ENCODE measurements at regions not wholly inside any gene's neighbourhood (a gene's known extent, or its start where the extent isn't known, plus 50 kb on each side); places are given as distances from the start of the nearest gene placed in this dataset.
"Not testable (repeated sequence)": the region's sequence is repeated elsewhere in the genome, so short reads cannot be mapped to it uniquely, and the experiment has no call there.

DNA sequence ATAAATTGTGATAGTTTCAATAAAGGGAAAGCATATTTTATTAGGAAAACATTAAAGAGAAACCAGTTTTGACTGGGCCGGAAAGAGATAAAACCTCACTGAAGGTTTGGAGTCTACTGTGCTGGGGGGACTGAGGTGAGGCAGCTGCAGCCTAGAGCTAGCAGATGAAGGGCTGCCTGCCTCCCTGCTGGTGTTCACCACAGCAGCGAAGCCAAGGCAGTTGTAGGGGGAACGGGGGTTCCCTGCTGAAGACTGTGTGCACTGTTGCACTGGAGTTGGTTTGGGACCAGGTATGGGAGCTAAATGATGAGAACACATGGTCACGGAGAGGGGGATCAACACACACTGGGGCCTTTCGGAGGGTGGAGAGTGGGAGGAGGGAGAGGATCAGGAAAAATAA lies 546.5 kb upstream of the SMIM31 start:
- no peak for DNase-seq (ENCODE audit: low read depth)

DNA sequence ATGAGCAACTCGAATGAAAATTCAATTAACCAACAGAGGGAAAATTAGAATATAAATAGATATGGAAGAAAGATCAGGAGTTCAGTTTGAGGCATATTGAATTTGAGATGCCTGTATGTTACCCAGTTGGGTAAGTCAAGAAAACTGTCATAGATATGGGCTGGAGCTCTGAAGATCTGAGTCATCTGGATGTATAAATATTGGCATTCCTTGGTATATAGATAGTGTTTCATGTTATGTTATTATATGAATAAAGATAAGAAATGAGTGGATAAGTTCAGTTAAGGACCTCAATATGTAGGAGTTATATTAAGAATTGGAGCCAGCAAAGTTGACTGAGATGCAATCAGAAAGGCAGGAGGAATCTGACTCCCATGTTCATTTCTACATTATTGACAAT lies 543.6 kb upstream of the SMIM31 start:
- no peak for DNase-seq (ENCODE audit: low read depth)

DNA sequence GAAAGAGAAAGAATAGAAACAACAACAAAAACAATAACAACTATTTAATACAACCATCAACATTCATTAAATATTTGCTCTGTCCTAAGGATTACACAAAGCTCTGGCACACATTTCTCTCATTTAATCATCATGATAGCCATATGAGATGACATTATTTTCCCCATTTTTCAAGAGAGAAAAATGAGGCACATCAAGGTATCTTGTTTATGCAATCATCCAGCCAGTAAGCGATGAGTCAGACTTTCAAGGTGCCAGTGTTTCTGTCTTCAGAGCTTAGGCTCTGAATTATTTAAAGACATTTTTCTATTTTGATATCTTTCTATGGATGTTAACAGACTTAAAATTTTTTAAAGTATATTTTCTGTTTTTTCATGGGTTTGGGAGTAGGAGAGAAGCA lies 541.8 kb upstream of the SMIM31 start:
- DNase-seq (ENCODE audit: low read depth): no peak

DNA sequence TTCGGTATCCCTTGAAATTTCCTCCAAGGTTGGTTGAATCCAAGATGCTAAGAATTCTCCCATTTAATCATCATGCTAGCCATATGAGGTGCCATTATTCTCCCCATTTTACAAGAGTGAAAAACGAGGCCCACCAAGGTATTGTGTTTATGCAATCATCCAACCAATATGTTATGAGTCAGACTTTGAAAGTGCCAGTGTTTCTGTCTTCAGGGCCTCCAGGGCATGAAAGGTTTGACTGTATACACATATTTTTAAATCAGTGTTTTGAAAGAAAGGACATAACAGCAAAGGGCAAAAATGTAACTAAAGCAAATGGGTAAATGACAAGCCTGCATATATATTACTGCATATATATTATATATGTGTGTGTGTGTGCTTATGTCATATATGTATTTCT lies 541.2 kb upstream of the SMIM31 start:
- DNase-seq (ENCODE audit: low read depth): no peak

DNA sequence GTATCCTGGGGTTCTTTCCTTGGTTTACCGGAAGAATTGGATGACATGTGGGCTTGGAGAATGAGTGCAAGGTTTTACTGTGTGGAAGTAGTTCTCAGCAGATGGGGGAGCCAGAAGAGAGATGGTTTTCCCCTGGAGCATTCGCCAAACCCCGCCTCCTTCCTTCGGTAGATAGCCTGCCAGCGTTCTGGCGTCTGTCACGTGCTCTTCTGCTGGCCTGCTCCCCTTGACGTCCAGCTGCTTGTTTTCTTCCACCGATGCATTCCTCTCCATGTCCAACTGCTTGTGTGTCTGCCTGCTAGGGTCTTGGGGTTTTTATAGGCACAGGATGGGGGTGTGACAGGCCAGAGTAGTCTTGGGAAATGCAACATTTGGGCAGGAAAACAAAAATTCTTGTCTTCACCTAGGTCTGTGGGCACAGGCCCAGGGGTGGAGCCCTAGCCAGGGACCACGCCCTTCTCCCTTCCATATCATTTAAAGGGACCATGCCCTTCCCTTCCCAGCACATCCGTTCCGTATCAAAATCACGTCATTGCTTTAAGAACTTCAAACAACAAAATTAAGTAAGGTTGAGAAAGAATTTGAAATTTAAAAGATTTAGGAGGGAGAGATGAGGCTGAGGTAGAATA lies 538.7 kb upstream of the SMIM31 start:
- no peak for DNase-seq (ENCODE audit: low read depth)

DNA sequence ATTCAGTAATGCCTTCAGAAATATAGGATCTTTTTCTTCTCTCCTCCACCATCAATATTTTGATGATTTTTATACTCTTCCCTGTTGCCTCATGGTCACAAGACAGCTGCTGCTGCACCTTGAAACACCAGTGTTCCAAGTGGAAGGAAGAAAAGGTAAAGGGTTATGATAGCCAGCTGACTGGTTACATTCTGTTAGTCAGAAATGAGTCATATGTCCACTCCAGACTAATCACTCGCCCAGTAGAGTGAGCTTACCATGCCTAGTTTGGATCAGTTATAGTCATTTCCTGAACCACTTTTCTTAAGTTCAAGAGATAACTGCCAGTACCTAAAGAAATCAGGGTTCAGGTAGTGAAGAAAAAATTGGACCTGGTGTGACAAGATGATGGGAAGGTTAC lies 532.3 kb upstream of the SMIM31 start:
- no peak for DNase-seq (ENCODE audit: low read depth)

DNA sequence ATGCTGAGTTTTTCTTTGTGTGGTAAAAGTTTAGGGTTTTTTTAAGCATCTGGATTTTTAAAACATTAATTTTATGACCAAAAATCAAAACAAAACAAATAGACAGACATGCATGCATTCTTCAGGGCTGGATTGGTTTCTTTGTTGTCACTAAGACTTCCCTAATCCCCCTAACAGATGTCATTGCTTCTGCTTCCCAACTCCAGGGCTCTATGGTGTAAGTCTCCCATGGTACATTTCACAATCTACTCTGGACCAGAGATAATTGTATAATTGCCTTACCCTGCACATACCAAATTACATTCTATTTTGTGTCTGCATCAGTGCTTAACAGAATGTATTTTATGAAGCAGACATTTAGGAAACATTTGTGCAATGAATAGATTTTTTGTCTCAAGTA lies 529.1 kb upstream of the SMIM31 start:
- DNase-seq (ENCODE audit: low read depth): no peak

DNA sequence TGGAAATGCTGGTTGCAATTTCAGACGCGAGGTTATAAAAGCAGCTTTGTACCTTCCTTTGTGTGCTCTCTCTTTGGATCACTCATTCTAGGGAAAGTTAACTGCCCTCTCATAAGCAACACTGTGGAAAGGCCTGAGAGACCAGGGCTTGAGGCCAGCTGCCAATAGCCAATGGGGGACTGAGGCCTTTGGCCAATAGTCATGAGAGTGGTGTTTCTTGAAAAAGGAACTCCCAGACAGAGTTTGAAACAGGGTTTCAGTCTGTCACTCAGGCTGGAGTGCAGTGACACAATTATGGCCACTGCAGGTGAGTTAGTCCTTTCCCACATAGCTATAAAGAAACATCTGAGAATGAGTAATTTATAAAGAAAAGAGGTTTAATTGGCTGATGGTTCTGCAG lies 524.7 kb upstream of the SMIM31 start:
- DNase-seq (ENCODE audit: low read depth): no peak

DNA sequence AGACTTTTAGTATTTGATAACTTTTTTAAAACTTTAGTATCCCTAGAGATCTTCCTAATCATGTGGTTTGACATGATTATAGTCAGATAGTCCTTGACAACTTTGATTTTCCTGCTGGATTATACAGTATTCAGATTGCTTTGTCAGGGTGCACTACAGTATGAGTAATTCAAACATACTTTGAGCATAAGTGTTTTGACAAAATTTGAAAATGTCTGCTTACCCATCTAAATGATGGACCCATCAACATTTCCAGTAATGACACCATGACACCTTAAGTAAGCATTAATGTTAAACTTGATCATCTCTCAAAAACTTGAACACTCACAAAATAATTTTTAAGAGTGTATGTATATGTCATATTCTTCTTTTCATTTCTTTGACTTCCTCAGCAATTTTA lies 514.5 kb upstream of the SMIM31 start:
- no peak for DNase-seq (ENCODE audit: low read depth)

DNA sequence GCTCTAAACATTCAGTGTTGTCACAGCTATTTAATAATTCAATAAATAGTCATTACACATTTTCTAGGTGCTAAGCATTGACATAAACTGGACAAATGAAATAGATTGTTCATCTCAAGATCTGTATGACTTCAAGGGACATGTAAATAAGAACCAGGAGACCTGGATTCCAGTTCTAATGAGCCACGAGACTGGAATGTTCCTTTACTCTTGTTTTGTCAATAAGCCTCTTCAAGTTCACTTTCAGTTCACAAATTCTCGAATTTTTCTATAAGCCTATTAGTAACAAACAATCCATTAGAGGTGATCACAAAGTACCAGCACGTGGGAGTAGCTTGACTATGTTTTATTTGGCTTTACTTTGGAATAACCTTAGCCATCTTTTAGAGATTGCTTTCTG lies 514.0 kb upstream of the SMIM31 start:
- no peak for DNase-seq (ENCODE audit: low read depth)

DNA sequence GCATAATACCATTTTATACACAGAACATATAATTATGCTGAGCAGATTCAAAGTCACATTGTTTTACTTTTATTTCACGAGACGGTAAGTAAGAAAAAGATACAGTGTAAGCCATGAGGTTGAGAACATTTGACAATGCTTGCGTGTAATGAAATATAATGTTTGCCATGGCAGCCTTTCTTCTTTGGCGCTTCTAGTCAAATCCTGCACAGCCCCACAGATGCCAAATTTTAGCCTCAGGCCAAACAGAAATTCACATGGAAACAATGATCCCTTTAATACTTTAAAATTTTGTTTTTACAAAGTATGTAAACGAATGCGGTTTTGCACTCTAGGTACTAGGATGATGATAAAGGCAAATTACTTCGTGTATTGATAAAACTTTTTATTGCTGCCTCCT lies 502.7 kb upstream of the SMIM31 start:
- DNase-seq (ENCODE audit: low read depth): no peak

DNA sequence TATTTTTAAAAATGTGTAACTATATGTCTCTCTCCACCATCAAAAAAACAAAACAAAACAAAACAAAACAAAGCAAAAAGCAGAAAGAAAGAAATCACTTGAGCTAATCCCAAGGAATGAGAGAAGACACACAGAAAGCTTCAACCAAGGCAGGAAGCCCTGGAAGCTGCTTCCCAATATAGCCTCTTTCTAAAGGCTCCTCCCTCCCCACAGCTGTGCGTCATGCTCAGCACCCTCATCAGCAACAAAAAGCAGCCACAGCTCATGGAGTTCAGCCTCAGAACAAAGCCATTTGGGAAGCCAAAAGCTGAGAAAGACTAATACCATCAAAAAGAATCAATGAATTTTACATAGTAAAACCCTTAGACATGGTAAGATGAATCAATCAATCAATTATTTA lies 501.6 kb upstream of the SMIM31 start:
- DNase-seq (ENCODE audit: low read depth): no peak

DNA sequence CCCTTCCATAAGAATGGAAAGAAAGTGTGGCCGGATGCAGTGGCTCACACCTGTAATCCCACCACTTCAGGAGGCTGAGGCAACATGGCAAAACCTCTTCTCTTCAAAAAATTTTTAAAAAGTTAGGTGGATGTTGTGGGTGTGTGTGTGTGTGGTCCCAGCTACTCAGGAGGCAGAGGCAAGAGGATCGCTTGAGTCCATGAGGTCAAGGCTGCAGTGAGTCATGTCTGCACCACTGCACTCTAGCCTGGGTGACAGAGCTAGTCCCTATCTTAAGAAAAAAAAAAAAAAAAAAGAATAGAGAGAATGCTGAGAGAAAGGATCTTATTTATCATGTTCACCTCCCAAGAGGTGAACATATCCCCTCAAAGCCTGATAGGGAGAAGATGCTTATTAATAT lies 492.1 kb upstream of the SMIM31 start:
- no peak for DNase-seq (ENCODE audit: low read depth)

DNA sequence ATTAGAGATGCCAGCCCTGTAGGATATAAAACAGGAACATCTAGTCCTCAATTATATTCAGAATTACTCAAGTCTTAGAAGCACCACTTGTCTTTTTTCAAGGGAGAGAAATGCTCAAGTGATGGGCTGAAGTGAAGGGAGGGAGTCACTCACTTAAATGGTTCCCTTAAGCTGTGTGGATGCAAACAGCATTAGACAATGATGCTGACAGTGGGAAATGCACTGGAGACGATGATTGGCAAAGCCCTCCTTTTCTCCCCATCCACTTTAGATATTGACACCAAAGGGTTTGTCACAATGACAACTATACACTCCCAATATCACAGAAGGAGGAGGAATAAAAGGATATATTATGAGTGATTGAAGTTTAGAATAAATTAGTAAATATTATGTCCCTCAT lies 491.4 kb upstream of the SMIM31 start:
- DNase-seq (ENCODE audit: low read depth): not testable (repeated sequence)

DNA sequence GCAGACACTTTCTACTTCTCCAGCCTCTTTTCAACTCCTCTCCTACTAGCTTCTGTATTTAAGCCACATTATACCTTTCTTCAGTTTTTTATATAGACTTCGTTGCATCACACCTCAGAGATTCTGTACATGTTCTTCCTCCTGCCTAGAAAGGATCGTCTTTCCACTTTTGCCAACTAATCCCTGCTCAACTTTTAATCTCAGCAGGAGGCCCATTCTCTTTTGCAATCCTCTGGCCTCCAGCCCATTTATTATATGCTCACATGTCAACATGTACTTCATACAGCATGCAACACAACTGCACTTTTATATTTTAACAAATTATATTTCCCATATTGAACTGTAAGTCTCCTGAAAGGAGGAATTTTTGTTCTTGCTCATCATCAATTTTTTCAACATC lies 476.5 kb upstream of the SMIM31 start:
- not testable (repeated sequence) for DNase-seq (ENCODE audit: low read depth)

DNA sequence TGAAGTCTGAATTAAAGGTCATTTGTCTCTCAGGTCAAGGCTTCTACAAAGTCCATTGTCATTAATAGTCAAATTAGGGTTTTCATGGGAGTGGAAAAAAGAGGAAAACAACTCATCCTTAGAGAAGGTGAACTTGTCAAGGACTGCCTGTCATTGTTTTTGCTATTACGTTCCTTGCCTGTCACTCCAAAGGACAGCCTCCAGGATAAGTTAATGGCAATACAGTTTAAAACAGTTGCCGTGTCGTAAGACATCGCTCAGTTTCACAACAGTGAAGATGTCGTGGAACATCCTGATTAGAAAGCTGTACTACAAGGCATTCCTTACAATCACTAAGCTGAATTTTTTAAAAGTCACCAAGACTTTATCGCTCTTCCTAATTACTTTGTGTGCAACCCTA lies 466.8 kb upstream of the SMIM31 start:
- no peak for DNase-seq (ENCODE audit: low read depth)

DNA sequence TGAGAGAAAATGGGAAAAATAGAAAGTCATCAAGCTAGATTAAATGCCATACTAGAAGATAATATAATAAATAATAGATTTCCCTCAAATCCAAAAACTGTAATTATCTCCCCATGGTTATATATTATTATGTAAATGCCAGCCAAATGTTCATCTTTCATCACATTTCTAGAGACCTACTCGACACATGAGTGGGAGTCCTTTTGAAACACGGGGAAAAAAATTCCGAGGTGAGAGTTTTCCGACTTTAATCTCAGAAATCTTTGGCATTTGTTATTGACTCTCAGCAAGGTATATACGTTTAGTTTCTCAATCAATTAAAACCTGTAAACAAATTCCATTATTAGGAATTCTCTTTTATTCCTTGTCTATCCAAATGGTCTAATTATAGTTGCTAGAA lies 465.4 kb upstream of the SMIM31 start:
- no peak for DNase-seq (ENCODE audit: low read depth)

DNA sequence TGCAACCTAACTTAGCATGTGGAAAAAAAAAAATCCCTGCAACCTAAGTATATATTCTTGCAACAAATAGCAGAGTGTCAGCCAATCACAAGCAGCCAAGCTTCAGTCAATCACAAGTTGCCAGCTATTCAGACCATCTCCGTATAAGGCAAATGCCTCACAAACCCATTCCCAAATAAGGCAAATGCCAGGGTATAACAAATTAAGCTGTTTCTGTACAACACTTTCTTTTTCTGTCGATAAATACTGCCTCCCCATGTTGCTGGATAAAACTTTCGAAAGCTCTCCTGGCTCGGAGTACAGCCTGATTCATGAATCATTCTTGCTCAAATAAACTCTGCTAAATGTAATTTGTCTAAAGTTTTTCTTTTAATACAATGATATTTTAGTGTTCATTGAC lies 460.7 kb upstream of the SMIM31 start:
- no peak for DNase-seq (ENCODE audit: low read depth)

DNA sequence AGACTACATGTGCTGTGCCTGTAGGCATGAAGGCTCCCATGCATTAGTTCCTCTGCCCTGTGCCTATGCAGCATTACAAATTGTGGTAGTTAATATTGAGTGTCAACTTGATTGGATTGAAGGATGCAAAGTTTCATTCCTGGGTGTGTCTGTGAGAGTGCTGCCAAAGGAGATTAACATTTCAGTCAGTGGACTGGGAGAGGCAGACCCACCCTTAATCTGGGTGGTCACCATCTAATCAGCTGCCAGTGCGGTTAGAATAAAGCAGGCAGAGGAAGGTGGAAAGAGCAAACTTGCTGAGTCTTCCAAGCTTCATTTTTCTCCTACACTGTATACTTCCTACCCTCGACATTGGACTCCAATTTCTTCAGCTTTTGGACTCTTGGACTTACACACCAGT lies 460.2 kb upstream of the SMIM31 start:
- no peak for DNase-seq (ENCODE audit: low read depth)

DNA sequence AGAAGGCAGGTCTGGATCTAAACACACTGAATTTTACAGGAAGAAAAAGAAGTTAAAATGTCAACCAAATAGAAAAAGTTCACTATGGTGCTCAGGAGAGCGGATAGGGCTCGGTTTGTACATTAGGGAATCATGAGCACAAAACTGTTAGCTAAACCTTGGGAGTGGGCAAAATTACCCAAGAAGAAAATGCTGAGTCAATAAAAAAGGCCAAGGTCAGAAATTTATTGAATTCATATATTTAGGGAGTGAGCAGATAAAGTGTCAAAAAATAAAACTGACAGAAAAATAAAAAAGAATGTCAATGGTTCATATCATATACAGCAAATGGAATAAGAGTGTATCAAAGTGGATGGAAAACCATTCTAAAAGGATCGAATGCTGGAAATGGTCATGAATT lies 452.5 kb upstream of the SMIM31 start:
- no peak for DNase-seq (ENCODE audit: low read depth)

DNA sequence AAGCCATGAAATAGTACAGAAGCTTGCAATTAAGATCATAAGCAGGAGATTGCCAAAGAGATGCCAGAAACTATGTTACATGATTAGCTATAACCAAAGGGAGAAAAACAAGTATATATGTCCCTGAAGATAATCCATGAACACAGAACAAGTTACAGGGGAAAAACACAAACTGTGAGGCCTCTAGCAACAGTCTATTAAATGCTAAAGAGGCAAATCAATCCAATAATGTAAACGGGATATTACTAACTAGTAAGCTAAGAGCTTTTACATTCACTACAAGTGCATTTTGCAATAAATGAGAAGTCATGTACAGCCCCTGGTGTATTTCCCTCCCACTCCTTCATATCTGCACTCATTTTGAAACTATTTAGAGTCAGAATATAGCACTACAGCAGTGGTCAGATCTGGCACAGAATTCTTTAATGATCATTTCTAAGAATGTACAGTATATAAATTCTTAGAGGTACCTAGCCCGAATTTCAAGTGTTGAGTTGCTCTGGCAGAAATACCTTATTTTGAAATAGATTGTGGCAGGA lies 449.8 kb upstream of the SMIM31 start:
- DNase-seq (ENCODE audit: low read depth): no peak

DNA sequence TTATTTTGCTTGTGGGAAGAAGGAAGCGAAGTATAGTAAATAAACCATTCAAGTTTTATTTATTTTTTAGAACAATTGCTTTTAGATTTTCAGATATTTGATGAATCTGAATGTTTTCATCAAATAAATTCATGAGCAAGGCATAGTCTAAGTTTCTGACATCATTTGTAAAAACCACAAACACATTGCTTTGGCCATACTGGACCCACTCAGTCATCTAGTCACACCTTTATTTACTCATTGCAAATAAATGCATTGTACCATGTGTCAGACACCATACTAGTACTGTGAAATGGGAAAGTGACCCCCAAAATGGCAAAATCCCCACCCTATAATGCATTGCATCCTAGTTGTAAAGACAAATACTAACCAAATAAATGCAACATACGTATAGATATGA lies 449.1 kb upstream of the SMIM31 start:
- no peak for DNase-seq (ENCODE audit: low read depth)

DNA sequence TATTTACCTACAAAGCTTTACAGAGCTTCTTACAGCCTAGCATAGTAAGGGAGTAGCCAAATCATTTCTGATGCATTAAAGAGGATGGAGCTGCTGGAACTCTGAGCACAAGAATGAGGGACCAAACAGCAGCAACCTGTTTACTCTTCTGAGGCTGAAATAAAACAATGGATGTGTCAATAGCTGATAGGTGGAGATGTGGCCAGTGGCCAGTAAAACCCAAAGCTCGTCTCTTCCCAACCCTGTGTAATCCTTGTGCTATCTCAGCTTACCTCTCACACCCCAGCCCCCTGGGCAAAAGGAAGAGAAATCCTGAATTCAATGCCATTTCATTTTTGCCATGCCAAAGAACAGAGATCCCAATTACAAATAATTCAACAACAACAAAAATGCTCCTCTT lies 446.7 kb upstream of the SMIM31 start:
- DNase-seq (ENCODE audit: low read depth): no peak

DNA sequence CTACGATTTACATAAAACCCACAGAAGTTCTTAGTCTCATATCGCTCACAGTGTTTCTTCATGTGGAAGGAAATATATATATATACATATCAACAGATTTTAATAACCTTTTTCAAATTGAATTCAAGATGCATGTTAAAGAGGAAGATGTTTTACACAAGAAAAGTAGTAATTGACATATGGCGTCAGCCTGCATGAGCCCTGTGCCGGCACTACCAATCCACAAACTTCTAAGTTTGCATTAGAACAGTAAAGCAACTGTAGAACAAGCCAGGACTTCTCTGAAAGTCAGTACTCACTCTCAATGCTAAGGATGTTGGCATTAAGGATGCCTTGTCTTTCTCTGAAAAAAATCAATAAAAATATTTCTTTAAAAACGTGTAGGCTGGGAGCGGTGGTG lies 441.3 kb upstream of the SMIM31 start:
- DNase-seq (ENCODE audit: low read depth): no peak
